OCI-LY1 (cell line): ENCODE measurements at regions not wholly inside any gene's neighbourhood (a gene's known extent, or its start where the extent isn't known, plus 50 kb on each side); places are given as distances from the start of the nearest gene placed in this dataset.

ENCODE experiments used
- H2AFZ ChIP-seq: fragments of 200-600 bp; sonication (generic), shearing (Covaris generic); 2 replicates; pipeline ENCODE4 v1.6.0; 2014; ENCODE audit warnings: antibody characterized with exemption, mild to moderate bottlenecking, low read length
- H3F3A ChIP-seq: fragments of 200-600 bp; sonication (generic), shearing (Covaris generic); 2 replicates; pipeline ENCODE4 v1.6.0; 2014; ENCODE audit warnings: mild to moderate bottlenecking, antibody characterized with exemption, low read length, moderate library complexity; ENCODE audit not compliant: insufficient read depth
- H3K27ac ChIP-seq: fragments of 200-600 bp; sonication (generic); 2 replicates; pipeline ENCODE4 v1.5.1; 2014; ENCODE audit warnings: low read length, mixed run types, mild to moderate bottlenecking, low read depth; ENCODE audit not compliant: poor library complexity, severe bottlenecking
- H3K27me3 ChIP-seq: fragments of 200-600 bp; sonication (generic); 2 replicates; pipeline ENCODE4 v1.6.0; 2014; ENCODE audit warnings: antibody characterized with exemption, mild to moderate bottlenecking, low read length, moderate library complexity; ENCODE audit not compliant: insufficient read depth
- H3K36me3 ChIP-seq: fragments of 200-600 bp; sonication (generic); 2 replicates; pipeline ENCODE4 v1.6.1; 2014; ENCODE audit warnings: mild to moderate bottlenecking, antibody characterized with exemption, low read length, moderate library complexity, mixed read lengths; ENCODE audit not compliant: insufficient read depth
- H3K4me1 ChIP-seq: fragments of 200-600 bp; sonication (generic); 2 replicates; pipeline ENCODE4 v1.5.1; 2014; ENCODE audit warnings: mild to moderate bottlenecking, low read length, moderate library complexity; ENCODE audit not compliant: insufficient read depth, severe bottlenecking
- H3K4me2 ChIP-seq: fragments of 200-600 bp; sonication (generic), shearing (Covaris generic); 2 replicates; pipeline ENCODE4 v1.6.1; 2014; ENCODE audit warnings: low read length
- H3K4me3 ChIP-seq: fragments of 200-600 bp; sonication (generic); 2 replicates; pipeline ENCODE4 v1.5.1; 2014; ENCODE audit warnings: low read length, low read depth, mild to moderate bottlenecking, mixed read lengths; ENCODE audit not compliant: poor library complexity, severe bottlenecking
- H3K79me2 ChIP-seq: fragments of 200-600 bp; shearing (Covaris generic); 2 replicates; pipeline ENCODE4 v1.6.1; 2016; ENCODE audit warnings: mixed run types, low read length, mixed read lengths; ENCODE audit not compliant: insufficient read depth
- H3K9ac ChIP-seq: fragments of 200-600 bp; sonication (generic), shearing (Covaris generic); 2 replicates; pipeline ENCODE4 v1.6.1; 2014; ENCODE audit warnings: mild to moderate bottlenecking, low read length, mixed read lengths
- H3K9me2 ChIP-seq: fragments of 200-600 bp; sonication (generic), shearing (Covaris generic); 2 replicates; pipeline ENCODE4 v1.6.1; 2014; ENCODE audit warnings: low read depth, mild to moderate bottlenecking, low read length, mixed read lengths
- H3K9me3 ChIP-seq: fragments of 200-600 bp; shearing (Covaris generic); 2 replicates; pipeline ENCODE4 v1.6.1; 2014; ENCODE audit warnings: low read length, mixed read lengths
- H4K20me1 ChIP-seq: fragments of 200-600 bp; sonication (generic), shearing (Covaris generic); 2 replicates; pipeline ENCODE4 v1.6.0; 2016; ENCODE audit warnings: mild to moderate bottlenecking, low read length; ENCODE audit not compliant: insufficient read depth
- EZH2 ChIP-seq: fragments of 200-600 bp; sonication (generic), shearing (Covaris generic); IDR thresholded peaks from 2 replicates; pipeline ENCODE4 v1.8.0; 2017; ENCODE audit warnings: borderline replicate concordance, mixed run types, mild to moderate bottlenecking, antibody characterized with exemption, low read length, moderate library complexity, mixed read lengths
- TF ChIP-seq, protein P1 (sequence below): fragments of 200-600 bp; sonication (generic), shearing (Covaris generic); IDR thresholded peaks from 2 replicates; pipeline ENCODE4 v1.5.1; 2017; ENCODE audit warnings: mild to moderate bottlenecking, antibody characterized with exemption, low read length, moderate library complexity, mixed read lengths

- Histone ChIP-seq H3K4me1 (no peaks in the 10 kb centered on the region), H3K27ac (no peak overlapping the region), H3K9me3 (no peaks in the 10 kb centered on the region), H3K4me2 (no peak overlapping the region), H3K79me2 (no peaks in the 10 kb centered on the region), H3K4me3 (no peak overlapping the region), H3K9ac (no peak overlapping the region), H3F3A (no peaks in the 10 kb centered on the region), H3K9me2 (no peaks in the 10 kb centered on the region), H4K20me1 (no peaks in the 10 kb centered on the region), H3K36me3 (no peaks in the 10 kb centered on the region), H3K27me3 (no peaks in the 10 kb centered on the region; the same call in 1 of the 2 replicates), H2AFZ (no peak overlapping the region)
- no peak for TF ChIP-seq EZH2
- TF ChIP-seq, protein P1, sequence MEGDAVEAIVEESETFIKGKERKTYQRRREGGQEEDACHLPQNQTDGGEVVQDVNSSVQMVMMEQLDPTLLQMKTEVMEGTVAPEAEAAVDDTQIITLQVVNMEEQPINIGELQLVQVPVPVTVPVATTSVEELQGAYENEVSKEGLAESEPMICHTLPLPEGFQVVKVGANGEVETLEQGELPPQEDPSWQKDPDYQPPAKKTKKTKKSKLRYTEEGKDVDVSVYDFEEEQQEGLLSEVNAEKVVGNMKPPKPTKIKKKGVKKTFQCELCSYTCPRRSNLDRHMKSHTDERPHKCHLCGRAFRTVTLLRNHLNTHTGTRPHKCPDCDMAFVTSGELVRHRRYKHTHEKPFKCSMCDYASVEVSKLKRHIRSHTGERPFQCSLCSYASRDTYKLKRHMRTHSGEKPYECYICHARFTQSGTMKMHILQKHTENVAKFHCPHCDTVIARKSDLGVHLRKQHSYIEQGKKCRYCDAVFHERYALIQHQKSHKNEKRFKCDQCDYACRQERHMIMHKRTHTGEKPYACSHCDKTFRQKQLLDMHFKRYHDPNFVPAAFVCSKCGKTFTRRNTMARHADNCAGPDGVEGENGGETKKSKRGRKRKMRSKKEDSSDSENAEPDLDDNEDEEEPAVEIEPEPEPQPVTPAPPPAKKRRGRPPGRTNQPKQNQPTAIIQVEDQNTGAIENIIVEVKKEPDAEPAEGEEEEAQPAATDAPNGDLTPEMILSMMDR, result no peak
These were observed 483.4 kb downstream of the PRKD1 start for GRCh38 chr14:29444216-29444615.

DNA sequence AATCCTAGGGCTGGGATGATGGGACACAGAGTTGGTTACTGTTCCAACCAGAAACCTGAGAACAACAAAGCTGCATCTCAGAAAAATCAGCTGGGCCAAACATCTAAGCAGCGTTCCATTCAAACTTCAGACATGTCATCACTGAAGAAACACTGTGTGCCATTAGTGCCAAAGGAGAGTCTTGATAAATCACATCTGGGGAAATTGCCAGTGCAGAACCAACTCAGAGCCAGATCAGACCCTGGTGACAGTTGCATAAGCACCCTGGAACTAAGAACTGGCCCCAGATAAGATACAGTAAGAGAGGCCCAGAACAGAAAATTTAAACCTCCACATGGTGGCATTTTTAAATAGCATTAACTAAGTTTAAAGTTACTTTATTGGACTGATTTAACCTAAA lies 482.8 kb downstream of the PRKD1 start:
- no peaks in the 10 kb centered on the region for H3F3A ChIP-seq
- no peak overlapping the region for H3K4me3 ChIP-seq
- H4K20me1 ChIP-seq, result no peaks in the 10 kb centered on the region
- H3K27ac ChIP-seq, result no peak overlapping the region
- no peaks in the 10 kb centered on the region for H3K79me2 ChIP-seq
- H3K4me2 ChIP-seq, result no peak overlapping the region
- no peaks in the 10 kb centered on the region for H3K9me2 ChIP-seq
- H3K9me3 ChIP-seq, result no peaks in the 10 kb centered on the region
- no peaks in the 10 kb centered on the region for H3K36me3 ChIP-seq
- H3K4me1 ChIP-seq, result no peaks in the 10 kb centered on the region
- TF ChIP-seq, protein P1, result no peak
- TF ChIP-seq EZH2, result no peak
- no peak overlapping the region for H3K9ac ChIP-seq
- H3K27me3 ChIP-seq, result no peaks in the 10 kb centered on the region; the same call in 1 of the 2 replicates
- no peak overlapping the region for H2AFZ ChIP-seq

- TF ChIP-seq, protein P1, result no peak
- TF ChIP-seq EZH2, result no peak
These were observed 480.7 kb downstream of the PRKD1 start for GRCh38 chr14:29446971-29447370.

More at GRCh38 chr14:29446971-29447370, 480.7 kb downstream of the PRKD1 start:
- Histone ChIP-seq H3K79me2 (no peaks in the 10 kb centered on the region), H3K9me2 (no peaks in the 10 kb centered on the region), H3F3A (no peaks in the 10 kb centered on the region), H3K4me2 (no peak overlapping the region), H3K36me3 (no peaks in the 10 kb centered on the region), H4K20me1 (no peaks in the 10 kb centered on the region), H3K9ac (no peak overlapping the region), H3K4me1 (no peaks in the 10 kb centered on the region), H3K4me3 (no peak overlapping the region), H3K27ac (no peak overlapping the region), H3K9me3 (no peaks in the 10 kb centered on the region), H2AFZ (no peak overlapping the region), H3K27me3 (no peaks in the 10 kb centered on the region; the same call in 1 of the 2 replicates)
